ENCODE measurements at regions not wholly inside any gene's neighbourhood (a gene's known extent, or its start where the extent isn't known, plus 50 kb on each side); places are given as distances from the start of the nearest gene placed in this dataset.

DNA sequence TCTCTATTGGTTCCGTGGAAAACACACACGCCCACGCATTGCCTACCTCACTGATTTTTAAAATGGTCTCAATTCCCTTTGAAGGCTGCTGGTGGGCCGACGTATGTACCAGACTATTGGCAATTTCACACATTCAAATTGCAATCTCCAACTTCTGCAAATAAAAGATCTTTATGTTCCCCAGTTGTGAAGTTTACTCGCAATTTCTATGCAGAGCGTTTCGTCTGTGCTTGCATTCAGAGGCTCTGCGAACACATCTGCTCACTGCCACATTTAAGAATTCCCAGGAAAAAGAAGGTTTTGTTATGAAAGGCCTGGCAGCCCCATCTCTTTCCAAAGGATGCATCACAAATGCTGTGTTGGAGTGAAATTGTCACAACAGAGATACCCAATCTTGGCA lies 288.0 kb upstream of the KAZN start:
- Mint-ChIP-seq H3K4me1 (ENCODE audit: low read depth, unreplicated experiment) (peaks cover 2% of the 10 kb centered on the region), H3K27ac (ENCODE audit: unreplicated experiment) (no peak overlapping the region), H3K4me3 (ENCODE audit: unreplicated experiment) (no peak overlapping the region), H3K27me3 (ENCODE audit: unreplicated experiment) (peaks cover 2% of the 10 kb centered on the region), H3K36me3 (ENCODE audit: unreplicated experiment) (no peaks in the 10 kb centered on the region), H3K9me3 (ENCODE audit: unreplicated experiment) (no peaks in the 10 kb centered on the region)
- no peak for DNase-seq
- no peak for TF ChIP-seq CTCF (IDR thresholded peaks at IDR 0.05; ENCODE audit: partially characterized antibody, unreplicated experiment)

GRCh38 chr1:14313731-14314431 lies 284.6 kb upstream of the KAZN start:
- Mint-ChIP-seq H3K36me3 (ENCODE audit: unreplicated experiment) (no peaks in the 10 kb centered on the region), H3K4me1 (ENCODE audit: low read depth, unreplicated experiment) (no peaks in the 10 kb centered on the region), H3K27me3 (ENCODE audit: unreplicated experiment) (peaks cover 2% of the 10 kb centered on the region), H3K4me3 (ENCODE audit: unreplicated experiment) (no peak overlapping the region), H3K9me3 (ENCODE audit: unreplicated experiment) (peaks cover 1% of the 10 kb centered on the region), H3K27ac (ENCODE audit: unreplicated experiment) (no peak overlapping the region)
- no peak for DNase-seq
- TF ChIP-seq CTCF (IDR thresholded peaks at IDR 0.05; ENCODE audit: partially characterized antibody, unreplicated experiment): no peak

- Mint-ChIP-seq H3K36me3 (ENCODE audit: unreplicated experiment) (no peaks in the 10 kb centered on the region), H3K27ac (ENCODE audit: unreplicated experiment) (no peak overlapping the region), H3K4me3 (ENCODE audit: unreplicated experiment) (no peak overlapping the region), H3K9me3 (ENCODE audit: unreplicated experiment) (peaks cover 1% of the 10 kb centered on the region), H3K27me3 (ENCODE audit: unreplicated experiment) (no peaks in the 10 kb centered on the region), H3K4me1 (ENCODE audit: low read depth, unreplicated experiment) (peaks cover 3% of the 10 kb centered on the region)
- no peak for DNase-seq
- TF ChIP-seq CTCF (IDR thresholded peaks at IDR 0.05; ENCODE audit: partially characterized antibody, unreplicated experiment): no peak
Observed at GRCh38 chr1:14318830-14319229, 279.7 kb upstream of the KAZN start.

- no peak for DNase-seq
- H3K27ac Mint-ChIP-seq (ENCODE audit: unreplicated experiment): no peak overlapping the region
- peaks cover 1% of the 10 kb centered on the region for H3K9me3 Mint-ChIP-seq (ENCODE audit: unreplicated experiment)
- H3K27me3 Mint-ChIP-seq (ENCODE audit: unreplicated experiment): no peaks in the 10 kb centered on the region
- no peak for TF ChIP-seq CTCF (IDR thresholded peaks at IDR 0.05; ENCODE audit: partially characterized antibody, unreplicated experiment)
- H3K4me3 Mint-ChIP-seq (ENCODE audit: unreplicated experiment): no peak overlapping the region
- no peaks in the 10 kb centered on the region for H3K36me3 Mint-ChIP-seq (ENCODE audit: unreplicated experiment)
- H3K4me1 Mint-ChIP-seq (ENCODE audit: low read depth, unreplicated experiment): peaks cover 3% of the 10 kb centered on the region
Observed at GRCh38 chr1:14320518-14320917, 278.0 kb upstream of the KAZN start.

DNA sequence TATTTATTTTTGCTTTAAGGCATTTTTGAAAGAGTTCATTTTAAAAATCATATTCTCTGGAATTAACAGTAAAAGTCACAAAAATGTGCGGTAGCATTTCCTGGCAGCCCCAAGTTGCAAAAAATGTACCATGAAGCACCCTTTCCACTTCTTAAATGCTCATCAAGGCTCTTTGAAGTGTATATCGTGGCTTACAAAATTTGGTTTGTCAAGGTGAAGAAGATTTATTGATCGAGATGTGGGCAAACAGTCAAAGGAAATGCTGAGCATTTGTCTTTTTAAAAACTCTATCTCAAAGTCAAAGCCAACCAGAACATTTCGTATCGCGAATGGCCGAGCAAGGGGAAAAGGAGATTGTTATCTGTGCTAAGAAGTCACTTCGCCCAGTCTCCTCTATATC lies 277.5 kb upstream of the KAZN start:
- Mint-ChIP-seq H3K4me1 (ENCODE audit: low read depth, unreplicated experiment) (peaks cover 3% of the 10 kb centered on the region), H3K36me3 (ENCODE audit: unreplicated experiment) (no peaks in the 10 kb centered on the region), H3K27ac (ENCODE audit: unreplicated experiment) (no peak overlapping the region), H3K9me3 (ENCODE audit: unreplicated experiment) (peaks cover 1% of the 10 kb centered on the region), H3K4me3 (ENCODE audit: unreplicated experiment) (no peak overlapping the region), H3K27me3 (ENCODE audit: unreplicated experiment) (no peaks in the 10 kb centered on the region)
- TF ChIP-seq CTCF (IDR thresholded peaks at IDR 0.05; ENCODE audit: partially characterized antibody, unreplicated experiment): no peak
- DNase-seq: no peak

All from glutamatergic neuron (in vitro differentiated cells).